ENCODE measurements at regions not wholly inside any gene's neighbourhood (a gene's known extent, or its start where the extent isn't known, plus 50 kb on each side); places are given as distances from the start of the nearest gene placed in this dataset.

DNA sequence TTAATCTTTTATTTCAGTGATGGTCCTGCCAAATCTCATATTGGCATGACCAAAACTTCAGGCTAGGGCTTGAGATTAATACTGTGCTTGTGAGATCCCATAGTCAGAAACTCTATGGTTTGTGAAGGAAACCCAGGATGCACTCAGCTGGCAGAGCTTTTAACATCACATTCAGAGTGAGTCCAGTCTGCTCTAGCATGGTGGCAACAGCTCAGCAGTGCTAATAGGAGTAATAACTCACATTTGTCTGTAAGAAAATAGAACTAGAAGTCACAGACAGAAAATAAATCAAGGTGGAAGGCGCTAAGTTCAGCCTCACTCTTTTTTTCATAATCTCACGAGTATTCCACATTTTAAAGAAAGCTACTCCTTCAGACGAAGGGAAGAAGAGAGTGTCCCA lies 549.3 kb upstream of the TENM4 start:
- H3K36me3 Mint-ChIP-seq (ENCODE audit: low read depth, unreplicated experiment): no peaks in the 10 kb centered on the region
- H3K9me3 Mint-ChIP-seq (ENCODE audit: unreplicated experiment): no peaks in the 10 kb centered on the region
- TF ChIP-seq, protein P1, sequence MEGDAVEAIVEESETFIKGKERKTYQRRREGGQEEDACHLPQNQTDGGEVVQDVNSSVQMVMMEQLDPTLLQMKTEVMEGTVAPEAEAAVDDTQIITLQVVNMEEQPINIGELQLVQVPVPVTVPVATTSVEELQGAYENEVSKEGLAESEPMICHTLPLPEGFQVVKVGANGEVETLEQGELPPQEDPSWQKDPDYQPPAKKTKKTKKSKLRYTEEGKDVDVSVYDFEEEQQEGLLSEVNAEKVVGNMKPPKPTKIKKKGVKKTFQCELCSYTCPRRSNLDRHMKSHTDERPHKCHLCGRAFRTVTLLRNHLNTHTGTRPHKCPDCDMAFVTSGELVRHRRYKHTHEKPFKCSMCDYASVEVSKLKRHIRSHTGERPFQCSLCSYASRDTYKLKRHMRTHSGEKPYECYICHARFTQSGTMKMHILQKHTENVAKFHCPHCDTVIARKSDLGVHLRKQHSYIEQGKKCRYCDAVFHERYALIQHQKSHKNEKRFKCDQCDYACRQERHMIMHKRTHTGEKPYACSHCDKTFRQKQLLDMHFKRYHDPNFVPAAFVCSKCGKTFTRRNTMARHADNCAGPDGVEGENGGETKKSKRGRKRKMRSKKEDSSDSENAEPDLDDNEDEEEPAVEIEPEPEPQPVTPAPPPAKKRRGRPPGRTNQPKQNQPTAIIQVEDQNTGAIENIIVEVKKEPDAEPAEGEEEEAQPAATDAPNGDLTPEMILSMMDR (IDR thresholded peaks at IDR 0.05; ENCODE audit: unreplicated experiment): no peak
- no peaks in the 10 kb centered on the region for H3K27me3 Mint-ChIP-seq (ENCODE audit: unreplicated experiment)
- no peak for DNase-seq (ENCODE audit: low spot score)
- no peak overlapping the region for H3K4me3 Mint-ChIP-seq (ENCODE audit: unreplicated experiment)
- H3K27ac Mint-ChIP-seq (ENCODE audit: unreplicated experiment): no peak overlapping the region
- H3K4me1 Mint-ChIP-seq (ENCODE audit: unreplicated experiment): no peaks in the 10 kb centered on the region

DNA sequence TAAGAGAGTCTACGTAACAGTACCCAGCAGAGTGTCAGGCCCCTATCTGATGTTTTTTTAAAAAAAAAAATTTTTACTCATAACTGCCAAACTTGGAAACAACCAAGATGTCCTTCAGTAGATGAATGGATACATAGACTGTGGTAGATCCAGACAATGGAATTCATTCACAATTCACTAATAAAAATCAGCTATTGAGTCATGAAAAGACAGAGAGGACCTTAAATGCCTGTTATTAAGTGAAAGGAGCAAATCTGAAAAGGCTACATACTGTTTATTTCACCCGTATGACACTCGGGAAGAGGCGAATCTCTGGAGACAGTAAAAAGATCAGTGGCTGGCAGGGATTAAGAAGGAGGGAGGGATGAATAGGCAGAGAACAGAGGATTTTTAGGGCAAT lies 541.4 kb upstream of the TENM4 start:
- TF ChIP-seq, protein P1 (IDR thresholded peaks at IDR 0.05; ENCODE audit: unreplicated experiment): no peak
- no peak for DNase-seq (ENCODE audit: low spot score)
- Mint-ChIP-seq H3K4me1 (ENCODE audit: unreplicated experiment) (no peaks in the 10 kb centered on the region), H3K4me3 (ENCODE audit: unreplicated experiment) (no peak overlapping the region), H3K9me3 (ENCODE audit: unreplicated experiment) (no peaks in the 10 kb centered on the region), H3K27me3 (ENCODE audit: unreplicated experiment) (no peaks in the 10 kb centered on the region), H3K27ac (ENCODE audit: unreplicated experiment) (no peak overlapping the region), H3K36me3 (ENCODE audit: low read depth, unreplicated experiment) (no peaks in the 10 kb centered on the region)

DNA sequence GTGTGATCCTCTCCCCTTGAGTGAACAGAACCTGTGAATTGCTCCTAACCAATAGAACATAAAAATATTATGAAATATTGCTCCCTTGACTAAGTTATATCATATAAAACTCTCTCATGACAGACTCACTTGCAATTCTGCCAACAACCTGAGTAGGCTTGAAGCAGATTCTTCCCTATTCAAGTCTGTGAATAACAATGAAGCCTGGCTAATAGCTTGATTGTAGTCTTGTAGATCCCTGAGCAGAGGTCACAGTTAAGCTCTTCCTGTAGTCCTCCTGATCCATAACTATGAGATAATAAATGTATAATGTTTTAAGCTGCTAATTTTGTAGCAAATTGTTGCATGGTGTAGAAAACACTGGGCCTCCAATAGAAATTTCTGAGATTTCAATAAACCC lies 540.1 kb upstream of the TENM4 start:
- Mint-ChIP-seq H3K36me3 (ENCODE audit: low read depth, unreplicated experiment) (no peaks in the 10 kb centered on the region), H3K4me1 (ENCODE audit: unreplicated experiment) (no peaks in the 10 kb centered on the region), H3K4me3 (ENCODE audit: unreplicated experiment) (no peak overlapping the region), H3K27ac (ENCODE audit: unreplicated experiment) (no peak overlapping the region), H3K9me3 (ENCODE audit: unreplicated experiment) (no peaks in the 10 kb centered on the region), H3K27me3 (ENCODE audit: unreplicated experiment) (no peaks in the 10 kb centered on the region)
- TF ChIP-seq, protein P1 (IDR thresholded peaks at IDR 0.05; ENCODE audit: unreplicated experiment): no peak
- DNase-seq (ENCODE audit: low spot score): no peak

GRCh38 chr11:79973721-79974617 lies 533.1 kb upstream of the TENM4 start:
- no peak for DNase-seq (ENCODE audit: low spot score)

DNA sequence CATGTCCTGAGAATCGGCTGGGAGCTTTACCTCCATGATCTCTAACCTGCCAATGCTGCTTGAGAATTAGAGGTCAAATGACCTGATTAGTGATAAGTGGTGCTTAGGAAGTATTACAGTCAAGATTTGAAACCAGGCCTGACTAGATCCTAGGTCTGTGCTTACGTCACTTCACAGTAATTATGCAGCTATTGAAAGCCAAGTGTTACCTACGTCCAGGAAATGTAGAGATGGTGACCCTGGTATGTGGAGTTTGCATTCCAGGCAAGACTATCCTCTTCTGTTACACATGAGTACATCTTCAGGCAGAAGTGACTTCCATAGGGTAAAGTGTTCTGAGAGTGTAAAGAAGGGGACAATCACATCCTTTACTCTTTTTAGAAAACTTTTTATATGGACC lies 530.4 kb upstream of the TENM4 start:
- Mint-ChIP-seq H3K27me3 (ENCODE audit: unreplicated experiment) (no peaks in the 10 kb centered on the region), H3K27ac (ENCODE audit: unreplicated experiment) (no peak overlapping the region), H3K4me1 (ENCODE audit: unreplicated experiment) (no peaks in the 10 kb centered on the region), H3K9me3 (ENCODE audit: unreplicated experiment) (no peaks in the 10 kb centered on the region), H3K36me3 (ENCODE audit: low read depth, unreplicated experiment) (no peaks in the 10 kb centered on the region), H3K4me3 (ENCODE audit: unreplicated experiment) (no peak overlapping the region)
- TF ChIP-seq, protein P1 (IDR thresholded peaks at IDR 0.05; ENCODE audit: unreplicated experiment): no peak
- DNase-seq (ENCODE audit: low spot score): no peak

More at GRCh38 chr11:79973721-79974617, 533.1 kb upstream of the TENM4 start:
- no peak overlapping the region for H3K27ac Mint-ChIP-seq (ENCODE audit: unreplicated experiment)
- H3K27me3 Mint-ChIP-seq (ENCODE audit: unreplicated experiment): no peaks in the 10 kb centered on the region
- TF ChIP-seq, protein P1 (IDR thresholded peaks at IDR 0.05; ENCODE audit: unreplicated experiment): no peak
- H3K36me3 Mint-ChIP-seq (ENCODE audit: low read depth, unreplicated experiment): no peaks in the 10 kb centered on the region
- no peaks in the 10 kb centered on the region for H3K4me1 Mint-ChIP-seq (ENCODE audit: unreplicated experiment)
- H3K9me3 Mint-ChIP-seq (ENCODE audit: unreplicated experiment): no peaks in the 10 kb centered on the region
- H3K4me3 Mint-ChIP-seq (ENCODE audit: unreplicated experiment): no peak overlapping the region
